HCT116 (cell line): ENCODE measurements at regions not wholly inside any gene's neighbourhood (a gene's known extent, or its start where the extent isn't known, plus 50 kb on each side); places are given as distances from the start of the nearest gene placed in this dataset.

Experiments
- EZH2 ChIP-seq: fragments of 200-600 bp; sonication (generic); IDR thresholded peaks from 2 replicates; pipeline ENCODE4 v1.6.1; 2017; ENCODE audit warnings: antibody characterized with exemption, mixed run types
- POLR2AphosphoS5 ChIP-seq: IDR thresholded peaks from 2 replicates; pipeline ENCODE4 v1.6.1; 2011; ENCODE audit warnings: mild to moderate bottlenecking, low read depth, low read length, moderate library complexity
- SIN3A ChIP-seq: IDR thresholded peaks from 2 replicates; pipeline ENCODE4 v1.6.1; 2012; ENCODE audit warnings: low read depth
- TF ChIP-seq, protein P1 (sequence below), 3 experiments: fragments of 200-600 bp in 1 of 3; sonication (generic) in 1 of 3; IDR thresholded peaks in 2 of 3; conservative IDR thresholded peaks in 1 of 3; 2 replicates each; pipeline ENCODE4 v1.5.1; 2012 to 2017; ENCODE audit warnings: low read depth in 2 of 3, low read length in 2 of 3, antibody characterized with exemption in 1 of 3, borderline replicate concordance in 1 of 3, control low read depth in 1 of 3, mild to moderate bottlenecking in 1 of 3, mixed read lengths in 1 of 3, mixed run types in 1 of 3, moderate library complexity in 1 of 3; ENCODE audit not compliant: insufficient read depth in 1 of 3

DNA sequence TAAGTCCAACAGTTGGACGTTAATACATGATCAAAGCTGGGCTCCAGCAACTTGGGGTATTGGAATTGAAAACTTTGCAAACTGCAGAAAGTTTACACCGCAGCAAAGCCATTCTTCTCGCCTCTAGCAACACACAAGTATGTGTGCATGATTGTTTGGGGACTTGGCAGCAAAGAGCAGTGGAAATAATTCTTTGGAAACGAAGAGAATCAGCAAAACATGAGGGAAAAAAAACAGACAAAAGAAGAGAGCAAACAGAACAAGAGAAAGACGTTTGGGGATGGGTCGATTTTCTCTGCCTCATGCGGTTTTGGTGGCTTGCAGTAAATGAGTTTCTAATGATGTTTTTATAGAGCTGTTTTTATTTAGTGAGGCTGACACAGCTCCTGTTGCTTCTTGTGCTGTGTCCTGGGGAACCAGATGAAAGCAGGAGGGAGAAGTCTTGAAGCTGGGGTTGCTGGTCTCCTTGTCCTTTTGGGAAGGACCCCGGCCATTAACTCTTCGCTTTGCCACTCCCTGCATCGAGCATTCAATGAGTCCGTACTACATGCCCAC is 502.9 kb downstream of the GRIN2A start:
- TF ChIP-seq, protein P1, sequence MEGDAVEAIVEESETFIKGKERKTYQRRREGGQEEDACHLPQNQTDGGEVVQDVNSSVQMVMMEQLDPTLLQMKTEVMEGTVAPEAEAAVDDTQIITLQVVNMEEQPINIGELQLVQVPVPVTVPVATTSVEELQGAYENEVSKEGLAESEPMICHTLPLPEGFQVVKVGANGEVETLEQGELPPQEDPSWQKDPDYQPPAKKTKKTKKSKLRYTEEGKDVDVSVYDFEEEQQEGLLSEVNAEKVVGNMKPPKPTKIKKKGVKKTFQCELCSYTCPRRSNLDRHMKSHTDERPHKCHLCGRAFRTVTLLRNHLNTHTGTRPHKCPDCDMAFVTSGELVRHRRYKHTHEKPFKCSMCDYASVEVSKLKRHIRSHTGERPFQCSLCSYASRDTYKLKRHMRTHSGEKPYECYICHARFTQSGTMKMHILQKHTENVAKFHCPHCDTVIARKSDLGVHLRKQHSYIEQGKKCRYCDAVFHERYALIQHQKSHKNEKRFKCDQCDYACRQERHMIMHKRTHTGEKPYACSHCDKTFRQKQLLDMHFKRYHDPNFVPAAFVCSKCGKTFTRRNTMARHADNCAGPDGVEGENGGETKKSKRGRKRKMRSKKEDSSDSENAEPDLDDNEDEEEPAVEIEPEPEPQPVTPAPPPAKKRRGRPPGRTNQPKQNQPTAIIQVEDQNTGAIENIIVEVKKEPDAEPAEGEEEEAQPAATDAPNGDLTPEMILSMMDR (IDR thresholded peaks at IDR 0.05 in 2 of 3, conservative IDR thresholded peaks at IDR 0.05 in 1 of 3; ENCODE audit: borderline replicate concordance in 1 of 3, insufficient read depth in 1 of 3, low read depth in 2 of 3, low read length in 2 of 3): no peak
- no peak for TF ChIP-seq EZH2
- TF ChIP-seq POLR2AphosphoS5: no peak
- TF ChIP-seq SIN3A: no peak
